Left cardiac atrium (tissue), 4 donors: ENCODE measurements at regions not wholly inside any gene's neighbourhood (a gene's known extent, or its start where the extent isn't known, plus 50 kb on each side); places are given as distances from the start of the nearest gene placed in this dataset.
"Not testable (repeated sequence)": the region's sequence is repeated elsewhere in the genome, so short reads cannot be mapped to it uniquely, and the experiment has no call there.

ENCODE experiments used
- ATAC-seq, 2 donors: fragments of 200-7000 bp; cut with Tn5 transposase; one replicate each; pipeline ENCODE4 v1.9.1; 2020; ENCODE audit warnings: mild to moderate bottlenecking in 2 of 2, moderate library complexity in 2 of 2
- DNase-seq: peaks from one replicate; pipeline ENCODE4 v3.0.0-alpha.2; 2020
- intact Hi-C, 2 donors: fragments of 100-400 bp; cut with DNase I; formaldehyde crosslinking; loops; one replicate each; pipeline versions ENCODE4 v1.14.1 to v1.15.1; 2022 to 2023
- donor health status: DM: no; HTN: yes; CAD: no.
- donor health status: DM: no; HTN: yes; CAD: no; lungs with severe emphysema.
- donor health status: DM: yes; HTN: yes; CAD: no.
- donor health status: Dilated cardiomyopathy.

GRCh38 chr15:20259559-20260190 is 281.9 kb downstream of the GOLGA6L6 start:
- ATAC-seq, intact Hi-C loops, DNase-seq: not testable (repeated sequence)

GRCh38 chr15:20256394-20256793 is 285.2 kb downstream of the GOLGA6L6 start:
- ATAC-seq, intact Hi-C loops, DNase-seq: not testable (repeated sequence)

- intact Hi-C loops, DNase-seq: not testable (repeated sequence)
- peak in 1 of 2 donors; percentile 24 for ATAC-seq
Observed at GRCh38 chr15:20255641-20256040, 286.0 kb downstream of the GOLGA6L6 start.

GRCh38 chr15:20253047-20253615 is 288.5 kb downstream of the GOLGA6L6 start:
- ATAC-seq, intact Hi-C loops, DNase-seq: not testable (repeated sequence)

GRCh38 chr15:20252040-20252439 is 289.6 kb downstream of the GOLGA6L6 start:
- DNase-seq, ATAC-seq, intact Hi-C loops: not testable (repeated sequence)

- intact Hi-C loops, ATAC-seq, DNase-seq: not testable (repeated sequence)
Observed at GRCh38 chr15:20251214-20252005, 290.2 kb downstream of the GOLGA6L6 start.

GRCh38 chr15:20250206-20250605 is 291.4 kb downstream of the GOLGA6L6 start:
- ATAC-seq, DNase-seq, intact Hi-C loops: not testable (repeated sequence)

GRCh38 chr15:20249677-20249970 is 292.0 kb downstream of the GOLGA6L6 start:
- ATAC-seq = peak in 1 of 2 donors; percentile 10
- intact Hi-C loops = not testable (repeated sequence)

GRCh38 chr15:20248434-20248833 is 293.2 kb downstream of the GOLGA6L6 start:
- ATAC-seq, intact Hi-C loops, DNase-seq: not testable (repeated sequence)

More at GRCh38 chr15:20249677-20249970, 292.0 kb downstream of the GOLGA6L6 start:
- not testable (repeated sequence) for DNase-seq

- DNase-seq, intact Hi-C loops, ATAC-seq: not testable (repeated sequence)
Observed at GRCh38 chr15:20247137-20247536, 294.5 kb downstream of the GOLGA6L6 start.

GRCh38 chr15:20246624-20247023 is 295.0 kb downstream of the GOLGA6L6 start:
- intact Hi-C loops, DNase-seq, ATAC-seq: not testable (repeated sequence)

- intact Hi-C loops, DNase-seq: not testable (repeated sequence)
Observed at GRCh38 chr15:20245856-20246255, 295.7 kb downstream of the GOLGA6L6 start.

GRCh38 chr15:20244792-20245191 is 296.8 kb downstream of the GOLGA6L6 start:
- intact Hi-C loops, DNase-seq: not testable (repeated sequence)
- ATAC-seq = peak in 1 of 2 donors; percentile 5

More at GRCh38 chr15:20245856-20246255, 295.7 kb downstream of the GOLGA6L6 start:
- not testable (repeated sequence) for ATAC-seq

GRCh38 chr15:20243486-20244240 is 297.9 kb downstream of the GOLGA6L6 start:
- ATAC-seq, DNase-seq, intact Hi-C loops: not testable (repeated sequence)

- ATAC-seq, DNase-seq, intact Hi-C loops: not testable (repeated sequence)
Observed at GRCh38 chr15:20240366-20240917, 301.2 kb downstream of the GOLGA6L6 start.

GRCh38 chr15:20239186-20239585 is 302.4 kb downstream of the GOLGA6L6 start:
- not testable (repeated sequence) for DNase-seq

GRCh38 chr15:20237256-20238020 is 304.2 kb downstream of the GOLGA6L6 start:
- DNase-seq, intact Hi-C loops, ATAC-seq: not testable (repeated sequence)

More at GRCh38 chr15:20239186-20239585, 302.4 kb downstream of the GOLGA6L6 start:
- ATAC-seq, intact Hi-C loops: not testable (repeated sequence)

GRCh38 chr15:20235728-20236127 is 305.9 kb downstream of the GOLGA6L6 start:
- DNase-seq, intact Hi-C loops, ATAC-seq: not testable (repeated sequence)
